Mesenchymal stem cell (in vitro differentiated cells and primary cell): ENCODE measurements at regions not wholly inside any gene's neighbourhood (a gene's known extent, or its start where the extent isn't known, plus 50 kb on each side); places are given as distances from the start of the nearest gene placed in this dataset.

Experiments
- DNase-seq: peaks from one replicate; pipeline ENCODE4 v3.0.0-alpha.2; 2013
- H2AFZ ChIP-seq: one replicate; pipeline ENCODE4 v1.6.1; 2013; ENCODE audit warnings: low read depth, mild to moderate bottlenecking, control low read depth, inconsistent platforms, low read length, moderate library complexity
- H2AK5ac ChIP-seq: 2 replicates; pipeline ENCODE4 v1.6.1; 2013; ENCODE audit warnings: low read length, moderate library complexity, mild to moderate bottlenecking, inconsistent platforms; ENCODE audit not compliant: severe bottlenecking
- H2BK120ac ChIP-seq: one replicate; pipeline ENCODE4 v1.6.1; 2013; ENCODE audit warnings: low read depth, mild to moderate bottlenecking, inconsistent platforms, low read length, moderate library complexity
- H2BK12ac ChIP-seq, 2 experiments: one replicate each; pipeline ENCODE4 v1.6.1; 2013; ENCODE audit warnings: inconsistent platforms in 2 of 2, low read length in 2 of 2, mild to moderate bottlenecking in 2 of 2, moderate library complexity in 2 of 2, control low read depth in 1 of 2
- H2BK15ac ChIP-seq: one replicate; pipeline ENCODE4 v1.6.1; 2013; ENCODE audit warnings: mild to moderate bottlenecking, low read depth, inconsistent platforms; ENCODE audit not compliant: poor library complexity, severe bottlenecking
- H2BK5ac ChIP-seq: 2 replicates; pipeline ENCODE4 v1.6.1; 2013; ENCODE audit warnings: low read depth, mild to moderate bottlenecking, low read length, control low read depth, inconsistent platforms; ENCODE audit not compliant: poor library complexity, severe bottlenecking
- H3K14ac ChIP-seq, 2 experiments: one replicate each; pipeline ENCODE4 v1.6.1; 2013; ENCODE audit warnings: inconsistent platforms in 2 of 2, low read length in 2 of 2, control low read depth in 1 of 2, mild to moderate bottlenecking in 1 of 2, moderate library complexity in 1 of 2
- H3K18ac ChIP-seq, 2 experiments: one replicate each; pipeline ENCODE4 v1.6.1; 2013; ENCODE audit warnings: inconsistent platforms in 2 of 2, low read length in 2 of 2, control low read depth in 1 of 2, low read depth in 1 of 2, mild to moderate bottlenecking in 1 of 2
- H3K23ac ChIP-seq, 2 experiments: one replicate each; pipeline ENCODE4 v1.6.1; 2013; ENCODE audit warnings: inconsistent platforms in 2 of 2, low read length in 2 of 2, mild to moderate bottlenecking in 2 of 2, moderate library complexity in 2 of 2, control low read depth in 1 of 2
- H3K27ac ChIP-seq: 2 replicates; pipeline ENCODE4 v1.5.1; 2013; ENCODE audit warnings: mild to moderate bottlenecking, moderate library complexity, low read length, control low read depth, inconsistent platforms; ENCODE audit not compliant: poor library complexity, severe bottlenecking
- H3K27me3 ChIP-seq, 2 experiments: 2 replicates each; pipeline versions ENCODE4 v1.6.1 to v1.7.0; 2013; ENCODE audit warnings: low read length in 2 of 2, mild to moderate bottlenecking in 2 of 2, moderate library complexity in 2 of 2, control low read depth in 1 of 2, inconsistent platforms in 1 of 2; ENCODE audit not compliant: control insufficient read depth in 1 of 2, insufficient read depth in 1 of 2
- H3K36me3 ChIP-seq, 2 experiments: 2 replicates each; pipeline versions ENCODE4 v1.6.1 to v1.7.0; 2013; ENCODE audit warnings: low read length in 2 of 2, control low read depth in 1 of 2, inconsistent platforms in 1 of 2, low read depth in 1 of 2, mild to moderate bottlenecking in 1 of 2; ENCODE audit not compliant: insufficient read depth in 2 of 2, control insufficient read depth in 1 of 2
- H3K4ac ChIP-seq, 2 experiments: one replicate each; pipeline ENCODE4 v1.6.1; 2013; ENCODE audit warnings: inconsistent platforms in 2 of 2, low read length in 2 of 2, mild to moderate bottlenecking in 2 of 2, moderate library complexity in 2 of 2, control low read depth in 1 of 2, low read depth in 1 of 2
- H3K4me1 ChIP-seq: 2 replicates; pipeline ENCODE4 v1.6.1; 2013; ENCODE audit warnings: low read depth, low read length, control low read depth; ENCODE audit not compliant: control insufficient read depth, insufficient read depth
- H3K4me2 ChIP-seq: 2 replicates; pipeline ENCODE4 v1.6.1; 2013; ENCODE audit warnings: low read length, mild to moderate bottlenecking, inconsistent platforms; ENCODE audit not compliant: poor library complexity, severe bottlenecking
- H3K4me3 ChIP-seq, 2 experiments: 2 replicates each; pipeline versions ENCODE4 v1.5.1 to v1.7.0; 2013; ENCODE audit warnings: low read length in 2 of 2, mild to moderate bottlenecking in 2 of 2, control low read depth in 1 of 2, low read depth in 1 of 2; ENCODE audit not compliant: insufficient read depth in 1 of 2
- H3K79me1 ChIP-seq: replicated peaks from 2 replicates; pipeline ENCODE4 v1.6.1; 2013; ENCODE audit warnings: mild to moderate bottlenecking, control low read depth, low read length, inconsistent platforms; ENCODE audit not compliant: poor library complexity, severe bottlenecking
- H3K9ac ChIP-seq: 2 replicates; pipeline ENCODE4 v1.7.0; 2013; ENCODE audit warnings: mild to moderate bottlenecking, low read length, moderate library complexity
- H3K9me3 ChIP-seq: 2 replicates; pipeline ENCODE4 v1.7.0; 2013; ENCODE audit warnings: mild to moderate bottlenecking, low read length; ENCODE audit not compliant: control insufficient read depth
- H4K8ac ChIP-seq: one replicate; pipeline ENCODE4 v1.6.1; 2013; ENCODE audit warnings: inconsistent platforms, mild to moderate bottlenecking, low read length, moderate library complexity
- H4K91ac ChIP-seq: one replicate; pipeline ENCODE4 v1.6.1; 2013; ENCODE audit warnings: mild to moderate bottlenecking, low read length, inconsistent platforms
- WGBS: methylation state at CpG from one replicate; pipeline ENCODE4 v1.1.7; 2013; ENCODE audit warnings: mixed read lengths; 5-methylcytosine and 5-hydroxymethylcytosine counted together

DNA sequence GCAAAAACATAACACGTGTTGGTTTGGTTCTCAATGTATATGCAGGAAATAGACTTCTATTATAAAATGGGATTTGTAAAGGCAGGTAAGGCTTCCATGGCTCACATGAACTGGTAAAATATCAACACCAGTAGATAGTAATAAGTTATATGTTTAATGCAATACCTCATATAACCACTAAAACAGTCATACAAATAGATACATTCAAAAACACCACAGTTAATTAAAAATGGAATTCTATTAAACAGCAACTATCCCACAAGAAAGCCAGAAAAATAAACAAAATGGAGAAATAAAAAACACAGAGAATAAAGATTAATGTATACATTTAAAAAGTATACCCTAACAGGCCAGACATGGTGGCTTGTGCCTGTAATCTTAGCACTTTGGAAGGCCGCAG is 243.8 kb upstream of the LRATD1 start:
- H2BK15ac ChIP-seq = no peak overlapping the region
- H3K4me3 ChIP-seq = no peak overlapping the region
- no peaks in the 10 kb centered on the region for H3K4me1 ChIP-seq
- no peak for DNase-seq
- no peak overlapping the region for H4K8ac ChIP-seq
- no peak overlapping the region for H2BK5ac ChIP-seq
- no peak overlapping the region for H2BK12ac ChIP-seq
- no peak overlapping the region for H3K27ac ChIP-seq
- no peak overlapping the region for H2AFZ ChIP-seq
- no peak overlapping the region for H3K23ac ChIP-seq
- H3K14ac ChIP-seq = no peak overlapping the region
- H3K18ac ChIP-seq = no peak overlapping the region
- no peak overlapping the region for H4K91ac ChIP-seq
- H3K9me3 ChIP-seq = no peaks in the 10 kb centered on the region
- 80% methylated on average over 1 of the region's 2 CpGs for WGBS
- no peak overlapping the region for H2BK120ac ChIP-seq
- H3K27me3 ChIP-seq = no peaks in the 10 kb centered on the region
- no peak overlapping the region for H2AK5ac ChIP-seq
- H3K4me2 ChIP-seq = no peak overlapping the region
- H3K79me1 ChIP-seq = no peaks in the 10 kb centered on the region
- no peak overlapping the region for H3K9ac ChIP-seq
- H3K4ac ChIP-seq = no peak overlapping the region
- no peaks in the 10 kb centered on the region for H3K36me3 ChIP-seq

DNA sequence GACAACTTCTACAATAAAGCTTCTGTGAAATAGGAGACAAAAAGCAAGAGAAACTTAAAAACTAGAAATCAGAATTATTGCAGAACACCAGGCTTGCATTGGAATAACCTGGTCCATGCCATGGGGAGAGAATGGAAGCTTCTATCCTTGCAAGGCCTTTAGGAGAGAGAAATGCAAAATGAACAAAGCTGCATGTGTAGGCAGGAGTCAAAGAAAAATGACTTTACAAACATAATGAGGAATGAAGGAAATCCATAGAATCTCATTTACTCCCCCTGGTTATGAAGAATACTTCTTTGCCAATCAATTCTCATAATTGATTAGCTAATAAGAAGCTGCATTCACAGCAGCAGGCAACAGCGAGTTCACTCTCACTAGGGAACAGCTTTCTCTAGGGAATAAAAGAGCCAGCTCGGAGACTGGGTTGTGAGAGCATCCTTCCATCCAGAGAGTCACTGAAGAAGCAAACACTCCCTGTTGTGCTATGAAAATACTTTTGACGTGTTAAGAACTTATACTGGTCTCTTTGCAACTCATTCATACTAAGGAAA is 235.9 kb upstream of the LRATD1 start:
- H3K18ac ChIP-seq = no peak overlapping the region
- WGBS = 70% methylated on average over 2 of the region's 3 CpGs
- no peak overlapping the region for H4K91ac ChIP-seq
- H2AFZ ChIP-seq = no peak overlapping the region
- H3K27me3 ChIP-seq = no peaks in the 10 kb centered on the region
- H3K9me3 ChIP-seq = no peaks in the 10 kb centered on the region
- no peak for DNase-seq
- no peak overlapping the region for H2BK5ac ChIP-seq
- no peaks in the 10 kb centered on the region for H3K4me1 ChIP-seq
- H3K36me3 ChIP-seq = no peaks in the 10 kb centered on the region
- no peaks in the 10 kb centered on the region for H3K79me1 ChIP-seq
- H3K4ac ChIP-seq = no peak overlapping the region
- H2BK120ac ChIP-seq = no peak overlapping the region
- no peak overlapping the region for H3K23ac ChIP-seq
- H3K4me3 ChIP-seq = no peak overlapping the region
- no peak overlapping the region for H3K9ac ChIP-seq
- no peak overlapping the region for H3K4me2 ChIP-seq
- H2BK15ac ChIP-seq = no peak overlapping the region
- H4K8ac ChIP-seq = no peak overlapping the region
- no peak overlapping the region for H3K27ac ChIP-seq
- no peak overlapping the region for H2BK12ac ChIP-seq
- no peak overlapping the region for H3K14ac ChIP-seq
- no peak overlapping the region for H2AK5ac ChIP-seq

DNA sequence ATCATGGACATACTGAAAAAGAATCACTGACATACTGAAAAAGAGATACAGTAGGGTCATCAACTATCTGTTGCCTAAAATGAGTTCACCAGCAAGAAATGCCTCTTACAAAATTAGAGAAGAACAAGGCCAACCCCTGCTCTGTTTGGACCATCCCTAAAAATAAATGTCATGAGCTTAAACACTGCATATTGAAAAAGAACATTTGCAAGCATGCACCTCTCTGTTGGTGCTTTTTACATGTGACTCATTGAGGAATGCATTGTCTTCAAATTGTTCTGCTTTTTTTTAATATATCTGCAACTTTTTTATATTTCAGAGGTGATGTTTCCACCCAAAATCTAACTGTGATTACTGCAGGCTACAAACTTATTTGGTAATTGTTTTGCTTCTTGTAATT is 233.9 kb upstream of the LRATD1 start:
- Histone ChIP-seq H3K4me3 (no peak overlapping the region), H3K9me3 (no peaks in the 10 kb centered on the region), H3K4me2 (no peak overlapping the region), H4K91ac (no peak overlapping the region), H4K8ac (no peak overlapping the region), H3K36me3 (no peaks in the 10 kb centered on the region), H2AFZ (no peak overlapping the region), H3K27ac (no peak overlapping the region), H2BK120ac (no peak overlapping the region), H2BK5ac (no peak overlapping the region), H3K27me3 (no peaks in the 10 kb centered on the region), H3K23ac (no peak overlapping the region), H2BK15ac (no peak overlapping the region), H3K18ac (no peak overlapping the region), H3K4ac (no peak overlapping the region), H3K14ac (no peak overlapping the region), H2AK5ac (no peak overlapping the region), H3K4me1 (no peaks in the 10 kb centered on the region), H3K79me1 (no peaks in the 10 kb centered on the region), H2BK12ac (no peak overlapping the region), H3K9ac (no peak overlapping the region)
- DNase-seq = no peak

DNA sequence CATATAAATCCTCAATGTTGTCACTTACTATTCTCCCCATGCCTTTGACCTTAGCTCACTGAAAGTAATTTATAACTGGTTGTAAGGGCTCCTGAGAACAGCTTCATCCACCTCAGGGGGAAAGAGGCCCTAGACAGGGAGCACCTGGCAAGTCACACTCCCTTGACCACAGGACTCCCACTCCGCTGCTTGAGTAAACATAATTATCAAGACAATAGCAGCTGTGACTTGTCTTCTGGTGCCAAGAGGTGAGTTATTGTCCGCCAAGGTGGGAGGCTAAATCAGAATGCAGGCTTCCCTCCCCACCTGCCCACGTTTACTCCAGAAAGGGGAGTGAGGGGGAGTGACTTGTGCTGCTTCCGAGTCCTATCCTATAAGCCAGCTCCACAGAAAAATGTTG is 230.6 kb upstream of the LRATD1 start:
- WGBS = 60% methylated on average over 1 of the region's 4 CpGs
- H3K14ac ChIP-seq = no peak overlapping the region
- no peak overlapping the region for H3K18ac ChIP-seq
- no peak overlapping the region for H3K4me3 ChIP-seq
- H2BK120ac ChIP-seq = no peak overlapping the region
- no peak overlapping the region for H2BK12ac ChIP-seq
- no peak overlapping the region for H3K4ac ChIP-seq
- H4K91ac ChIP-seq = no peak overlapping the region
- DNase-seq = no peak
- no peak overlapping the region for H2BK15ac ChIP-seq
- no peak overlapping the region for H3K4me2 ChIP-seq
- no peak overlapping the region for H3K9ac ChIP-seq
- no peak overlapping the region for H2BK5ac ChIP-seq
- no peak overlapping the region for H3K23ac ChIP-seq
- no peaks in the 10 kb centered on the region for H3K36me3 ChIP-seq
- no peak overlapping the region for H3K27ac ChIP-seq
- no peak overlapping the region for H2AFZ ChIP-seq
- no peaks in the 10 kb centered on the region for H3K9me3 ChIP-seq
- no peaks in the 10 kb centered on the region for H3K4me1 ChIP-seq
- H3K27me3 ChIP-seq = no peaks in the 10 kb centered on the region
- no peak overlapping the region for H2AK5ac ChIP-seq
- H4K8ac ChIP-seq = no peak overlapping the region
- no peaks in the 10 kb centered on the region for H3K79me1 ChIP-seq
